HG02759 (cell line): ENCODE measurements at regions not wholly inside any gene's neighbourhood (a gene's known extent, or its start where the extent isn't known, plus 50 kb on each side); places are given as distances from the start of the nearest gene placed in this dataset.

Experiments
- ATAC-seq: cut with Tn5 transposase; IDR thresholded peaks from one replicate; pipeline ENCODE4 v1.9.1; 2021; ENCODE audit warnings: mild to moderate bottlenecking, moderate library complexity; ENCODE audit not compliant: unreplicated experiment

DNA sequence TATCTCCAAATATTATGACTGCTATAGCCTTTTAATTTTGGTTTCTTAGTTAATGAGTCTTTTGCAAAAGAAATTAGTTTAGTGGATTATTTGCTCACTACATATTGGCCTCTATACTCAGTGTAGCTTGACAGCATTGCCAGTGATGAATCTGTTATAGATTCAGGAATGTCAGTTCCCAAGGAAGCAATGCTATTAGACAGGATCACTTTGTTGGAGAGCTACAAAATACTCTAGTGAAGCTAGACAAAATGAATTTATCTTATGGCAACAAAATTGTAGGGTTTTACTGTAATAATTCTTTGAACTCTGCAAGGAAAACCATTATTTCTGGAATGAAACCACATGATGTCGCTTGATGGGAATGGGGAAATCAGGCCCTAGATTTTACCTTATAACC, 543.3 kb downstream of the SQOR start:
- ATAC-seq: no peak

DNA sequence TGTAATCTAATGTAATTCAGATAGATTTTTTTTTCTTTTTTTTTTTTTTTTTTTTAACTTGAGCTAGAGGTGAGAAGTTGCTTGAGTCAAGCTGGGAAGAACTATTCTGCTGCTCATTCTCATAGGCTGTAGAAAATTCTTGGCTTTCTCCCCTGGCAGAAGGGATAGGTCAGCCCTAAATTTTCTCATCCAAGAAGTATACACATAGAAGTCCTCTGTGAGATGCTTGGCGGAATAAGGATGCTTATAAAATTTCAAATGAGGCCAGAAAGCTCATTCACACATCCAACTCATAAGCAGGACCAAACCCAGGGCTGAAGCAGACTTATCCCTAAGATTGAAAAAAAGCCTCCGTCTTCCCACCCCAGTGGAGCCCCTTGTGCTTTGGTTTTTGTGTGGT, 572.5 kb downstream of the SQOR start:
- ATAC-seq: no peak

DNA sequence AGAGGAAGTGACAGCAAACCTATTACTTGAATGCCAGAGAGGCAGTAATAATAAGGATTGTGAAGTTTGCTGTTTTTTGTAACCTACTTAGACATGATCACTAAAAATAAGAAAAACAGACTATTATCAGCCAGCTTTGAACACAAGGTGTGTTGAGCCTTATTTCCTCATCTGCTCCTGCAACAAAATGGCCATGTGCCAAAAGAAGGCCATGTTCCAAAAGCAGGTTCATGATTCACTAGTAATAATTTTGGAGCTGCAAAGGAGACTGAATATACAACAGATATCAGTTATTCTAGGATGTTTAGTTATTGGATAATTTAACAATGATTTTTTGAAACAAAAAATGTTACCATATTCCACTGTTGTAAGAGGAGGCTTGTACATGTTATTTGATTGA, 578.7 kb downstream of the SQOR start:
- no peak for ATAC-seq

DNA sequence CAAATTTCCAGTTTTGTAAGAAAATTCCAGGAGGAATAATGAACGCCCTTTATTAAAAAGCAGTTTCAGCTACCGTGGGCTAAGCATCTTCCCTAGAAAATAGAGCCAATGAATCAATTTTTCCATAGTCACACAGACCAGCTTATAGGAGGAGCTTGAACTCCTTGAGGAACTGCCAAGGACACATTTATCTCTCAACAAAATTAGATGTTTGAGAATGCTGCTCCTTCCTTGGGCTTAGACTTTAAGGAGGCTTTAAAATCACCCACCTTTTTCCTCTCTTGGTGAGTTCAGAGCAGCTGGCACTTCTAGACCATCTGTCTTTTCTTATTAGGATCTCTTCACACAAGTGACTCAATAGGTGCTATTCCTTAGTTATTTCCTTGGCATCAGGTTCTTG, 588.0 kb downstream of the SQOR start:
- no peak for ATAC-seq

DNA sequence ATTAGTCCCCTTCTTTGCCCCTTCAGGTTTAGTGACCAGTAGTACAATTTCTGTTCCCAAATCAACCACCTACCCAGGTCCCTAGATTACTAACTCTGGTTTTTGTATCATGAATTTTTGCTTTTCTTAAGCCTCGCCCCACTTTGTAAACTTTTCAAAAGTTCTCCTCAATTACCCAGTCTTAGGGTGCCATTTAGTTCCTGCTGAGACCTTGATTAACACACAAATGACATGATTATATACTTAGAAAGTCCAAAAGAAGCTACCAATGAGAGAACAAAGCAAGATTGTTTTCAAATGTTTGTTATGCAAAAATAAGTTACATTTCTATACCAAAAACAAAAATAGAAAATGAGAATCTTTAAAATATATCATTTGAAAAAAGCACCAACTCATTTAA, 594.4 kb downstream of the SQOR start:
- no peak for ATAC-seq

DNA sequence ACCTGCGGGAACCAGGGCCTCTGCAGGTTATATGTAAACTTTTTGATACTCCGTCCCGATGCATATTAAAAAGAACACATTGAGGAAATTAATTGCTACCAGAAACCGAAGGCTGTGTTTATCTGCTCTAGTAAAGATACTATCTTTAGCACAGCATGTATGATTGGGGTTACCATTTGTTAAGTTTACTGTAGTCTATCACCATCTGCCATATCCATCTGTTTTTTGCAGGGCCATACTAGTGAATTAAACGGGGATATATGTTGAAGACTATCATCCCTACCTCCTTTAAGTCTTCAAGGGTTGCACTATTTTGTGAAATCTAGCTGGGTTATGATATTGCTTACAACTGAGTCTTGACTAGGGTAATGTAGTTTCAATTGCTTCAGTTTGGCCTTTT, 597.0 kb downstream of the SQOR start:
- no peak for ATAC-seq

DNA sequence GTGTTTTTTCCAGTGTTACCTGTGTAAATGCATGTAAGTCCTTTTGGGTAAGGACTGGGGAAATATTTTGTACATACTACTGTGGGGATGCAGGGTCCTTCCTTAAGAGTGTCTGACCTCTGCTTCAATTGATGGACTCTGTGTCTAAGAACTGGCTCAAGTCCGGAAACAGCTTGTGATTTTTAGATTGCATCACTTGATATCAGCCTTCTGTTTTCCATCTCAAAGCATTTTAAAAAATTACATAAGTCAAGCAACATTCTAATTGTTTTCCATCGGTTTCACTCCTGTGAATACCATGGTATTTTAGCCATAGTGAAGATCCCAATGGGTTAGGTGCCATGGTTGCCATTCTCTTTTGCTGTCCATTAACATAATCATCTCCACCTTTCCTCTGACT, 597.6 kb downstream of the SQOR start:
- ATAC-seq: no peak

DNA sequence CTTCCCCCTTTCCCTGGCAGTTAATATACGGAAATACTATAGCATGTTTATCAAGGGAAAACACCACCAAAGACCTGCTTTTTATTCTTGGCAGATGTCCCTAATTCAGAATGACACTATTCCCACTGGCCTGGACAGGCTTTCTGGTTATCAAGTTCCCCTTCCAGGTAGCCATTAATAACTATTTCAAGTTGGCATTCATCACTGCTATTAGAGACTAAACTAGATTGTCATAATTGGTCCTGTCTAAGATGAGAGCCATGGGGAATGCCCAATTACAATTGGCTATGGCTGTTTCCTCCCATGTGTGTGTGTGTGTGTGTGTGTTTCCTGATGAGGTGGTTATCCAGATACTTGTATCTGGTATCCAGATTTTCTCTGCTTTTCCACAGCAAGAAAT, 608.1 kb downstream of the SQOR start:
- no peak for ATAC-seq

DNA sequence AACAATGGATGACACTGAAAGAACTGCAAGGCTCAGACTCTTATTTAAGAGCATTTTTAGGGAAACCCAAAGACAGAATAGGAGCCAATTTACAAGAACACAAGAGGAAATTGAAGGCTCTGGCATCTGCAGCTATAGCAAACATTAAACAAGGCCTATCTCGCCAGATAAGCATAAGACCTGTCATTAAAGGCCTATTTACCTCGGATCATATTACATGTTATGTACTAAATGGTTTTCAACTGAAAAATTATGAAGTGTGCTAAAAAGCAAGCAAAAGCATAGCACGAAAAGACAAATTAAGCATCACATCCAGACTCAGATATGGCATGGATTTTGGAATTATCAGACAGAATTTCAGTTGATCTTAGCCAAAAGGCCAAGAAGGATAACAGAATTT, 617.1 kb downstream of the SQOR start:
- ATAC-seq: no peak

DNA sequence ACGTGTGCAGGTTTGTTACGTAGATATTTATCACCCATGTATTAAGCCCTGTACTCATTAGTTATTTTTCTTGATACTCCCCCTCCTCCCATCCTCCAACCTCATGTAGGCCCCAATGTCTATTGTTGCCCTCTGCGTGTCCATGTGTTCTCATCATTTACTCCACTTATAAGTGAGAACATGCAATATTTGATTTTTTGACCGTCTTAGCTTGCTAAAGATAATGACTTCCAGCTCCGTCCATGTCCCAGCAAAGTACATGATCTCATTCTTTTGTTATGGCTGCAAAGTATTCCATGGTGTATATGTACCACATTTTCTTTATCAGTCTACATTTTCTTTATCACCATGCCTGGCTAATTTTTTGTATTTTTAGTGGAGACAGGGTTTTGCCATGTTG, 623.2 kb downstream of the SQOR start:
- no peak for ATAC-seq

DNA sequence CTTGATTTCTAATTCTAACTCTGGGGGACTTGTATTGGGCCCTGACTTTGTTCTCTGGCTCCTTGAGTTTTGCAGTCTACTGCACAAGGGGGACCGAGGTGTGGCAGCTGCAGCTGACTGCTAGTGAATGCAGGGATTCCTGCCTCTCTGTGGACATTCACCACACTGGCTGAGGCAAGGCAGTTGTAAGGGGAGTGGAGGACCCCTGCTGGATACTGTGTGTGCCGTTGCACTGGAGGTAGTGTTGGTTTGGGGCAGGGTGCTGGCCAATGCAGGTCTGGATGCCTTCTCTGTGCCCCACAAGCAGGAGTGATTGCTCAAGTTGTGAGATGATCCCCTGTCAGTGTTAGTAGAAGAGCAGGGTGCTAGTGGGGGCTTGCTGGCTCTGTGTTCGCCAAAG, 626.1 kb downstream of the SQOR start:
- no peak for ATAC-seq

DNA sequence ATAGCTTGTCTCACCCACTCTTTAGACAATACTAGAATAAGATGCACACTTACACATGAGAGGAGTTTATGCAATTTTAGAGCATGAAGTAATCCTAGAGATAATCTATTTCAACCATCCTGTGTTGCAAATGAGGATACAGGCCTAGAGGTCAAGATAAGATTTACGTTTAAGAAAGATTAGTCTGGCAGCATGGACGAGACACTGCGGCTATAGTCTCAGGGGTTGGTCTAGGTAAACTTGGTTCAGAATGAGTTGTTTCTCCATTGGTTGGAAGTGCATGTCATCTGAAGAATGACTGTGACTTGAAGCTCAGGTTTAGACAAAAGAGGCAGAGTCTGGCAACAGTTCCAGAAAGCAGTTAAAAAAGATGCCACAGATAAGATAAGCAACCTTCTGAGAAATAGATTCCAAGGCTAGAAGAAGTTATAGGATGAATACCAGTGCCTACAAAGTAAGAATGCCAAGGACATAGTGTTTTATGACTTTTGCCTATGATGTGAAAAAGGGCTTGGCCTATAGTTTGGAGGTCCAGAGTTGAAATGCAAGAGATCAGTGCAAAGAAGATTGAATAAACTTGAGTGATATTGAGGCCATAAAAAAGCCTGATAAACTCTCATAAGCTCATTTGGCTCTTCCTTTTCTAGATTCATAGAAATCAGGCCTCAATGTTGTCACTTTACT, 631.0 kb downstream of the SQOR start:
- no peak for ATAC-seq

DNA sequence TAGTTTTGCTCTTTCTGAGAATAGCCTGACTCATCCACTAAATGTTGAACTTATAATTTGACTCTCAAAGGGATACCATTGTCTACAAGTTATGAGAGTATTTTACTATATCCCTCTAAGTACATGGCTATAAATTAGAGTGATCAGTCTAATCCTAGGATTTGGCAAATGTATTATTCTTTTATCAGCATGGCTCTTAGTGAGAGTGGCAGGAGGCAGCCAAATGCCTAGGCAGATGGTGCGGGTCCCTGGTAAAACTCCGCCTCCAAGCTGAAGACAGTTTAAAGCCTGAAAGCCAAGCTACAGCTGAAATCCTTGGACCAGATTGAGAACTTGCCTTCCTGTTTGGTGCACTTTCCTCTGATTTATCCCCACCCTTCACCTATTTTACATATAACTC, 631.8 kb downstream of the SQOR start:
- no peak for ATAC-seq

DNA sequence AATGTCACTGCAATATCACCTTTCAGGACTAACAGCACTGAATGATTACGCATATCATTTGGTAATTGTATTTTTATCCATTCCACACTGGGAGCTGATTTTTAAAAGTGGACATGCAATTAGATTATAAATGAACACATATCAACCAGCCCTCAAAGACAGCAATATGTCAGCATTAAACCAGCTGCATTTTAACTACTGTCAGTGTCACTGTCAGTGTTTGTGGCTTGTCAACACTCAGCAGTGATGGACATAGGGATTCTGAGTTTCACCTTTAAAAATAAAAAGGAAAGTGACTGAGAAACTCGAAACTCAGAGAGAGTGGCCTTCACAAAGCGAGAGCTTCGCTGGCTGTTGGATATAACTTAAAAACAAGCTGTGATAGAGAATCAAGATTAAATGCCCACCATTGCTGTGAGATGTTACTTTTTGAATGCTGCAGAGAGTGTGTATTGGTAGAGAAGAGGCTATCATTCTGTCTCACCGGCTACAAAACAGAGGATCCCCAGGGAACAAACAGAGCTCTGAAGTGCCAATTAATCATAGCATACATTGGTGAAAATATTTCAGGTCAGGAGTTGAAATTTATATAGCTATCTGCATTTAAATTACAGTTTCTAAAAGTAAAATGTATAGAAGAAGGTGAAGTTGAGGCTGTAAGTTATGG, 635.8 kb downstream of the SQOR start:
- no peak for ATAC-seq

DNA sequence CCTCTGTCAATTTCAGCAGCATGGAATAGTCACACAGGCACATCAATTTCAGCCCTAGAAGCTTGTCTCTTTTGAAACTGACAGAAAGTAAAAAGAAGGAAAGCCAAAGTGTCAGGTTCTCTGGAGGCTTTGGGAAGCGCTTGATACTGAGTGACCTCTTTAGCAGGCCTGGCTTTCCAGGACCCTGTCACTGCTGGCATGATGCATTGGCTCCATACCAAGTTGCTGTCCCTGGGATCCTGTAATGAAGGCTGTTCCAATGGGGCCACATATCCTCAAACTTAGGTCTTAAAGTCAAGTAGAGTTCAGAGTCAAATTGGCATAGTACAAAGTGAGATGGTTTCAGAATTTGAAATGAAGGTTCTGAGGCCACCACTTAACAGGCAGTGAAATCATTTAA, 640.9 kb downstream of the SQOR start:
- ATAC-seq: no peak

DNA sequence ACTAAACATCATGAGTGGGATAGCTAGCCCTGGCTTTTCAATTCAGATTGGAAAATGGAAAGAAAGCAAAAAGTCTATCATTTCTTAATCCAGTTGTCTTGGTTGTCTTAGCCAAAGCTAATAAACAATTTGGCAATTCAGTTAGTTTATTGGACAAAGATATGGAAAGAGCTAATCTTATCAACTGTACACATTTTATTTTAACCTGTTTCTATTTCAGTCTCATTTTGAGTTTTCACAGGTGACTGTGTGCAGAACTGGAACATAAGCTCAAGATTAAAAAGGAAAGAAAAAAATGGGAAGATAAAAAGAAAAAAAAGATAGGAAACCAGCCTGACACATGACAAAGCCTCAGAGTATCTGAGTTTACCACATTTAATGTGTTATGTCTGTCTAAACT, 642.6 kb downstream of the SQOR start:
- no peak for ATAC-seq

DNA sequence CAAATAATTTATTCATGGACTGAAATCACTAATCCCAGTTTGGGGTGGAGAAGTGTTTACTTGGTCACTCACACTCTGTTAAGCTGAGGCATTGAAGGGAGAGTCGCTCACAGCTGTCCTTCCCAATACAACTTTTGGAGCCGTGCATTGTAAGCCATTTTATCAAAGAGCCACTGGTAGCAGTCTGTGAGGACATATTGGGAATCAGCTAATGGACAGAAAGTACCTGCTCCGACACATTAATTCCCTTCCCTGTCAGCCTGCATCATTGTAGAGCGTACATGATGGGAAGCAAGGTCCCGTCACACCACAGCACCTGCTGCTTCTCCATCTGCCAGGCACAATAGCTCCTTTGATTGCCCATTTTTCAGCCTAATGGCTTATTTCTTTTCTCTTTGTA, 643.2 kb downstream of the SQOR start:
- ATAC-seq: no peak

DNA sequence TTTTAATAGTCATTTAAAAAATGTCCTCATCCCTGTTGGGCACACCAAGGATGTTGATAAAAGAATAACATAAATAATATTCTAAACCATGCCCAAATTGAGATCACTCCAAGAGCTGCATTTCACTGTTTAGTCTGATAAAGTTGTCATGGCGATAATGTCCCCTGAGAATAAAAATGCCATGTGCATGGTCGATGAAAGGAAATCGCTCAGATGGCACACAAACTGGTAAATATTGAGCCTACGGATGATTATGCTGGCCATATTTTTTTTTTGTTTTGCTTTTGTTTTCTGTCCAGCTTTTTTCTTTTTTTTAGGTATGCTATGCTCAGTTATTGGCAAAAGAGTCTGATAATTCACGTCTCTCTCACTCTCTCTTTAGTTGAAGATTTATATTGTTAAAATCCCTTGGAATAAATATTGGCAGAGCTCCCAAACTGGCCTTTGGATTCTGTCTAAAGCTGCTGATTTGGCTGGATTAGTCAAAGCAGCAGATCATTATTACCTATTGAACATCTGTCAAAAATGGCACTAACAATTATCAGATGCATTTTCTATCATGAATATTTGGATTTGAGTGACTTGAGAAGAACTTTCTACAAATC, 643.8 kb downstream of the SQOR start:
- no peak for ATAC-seq

DNA sequence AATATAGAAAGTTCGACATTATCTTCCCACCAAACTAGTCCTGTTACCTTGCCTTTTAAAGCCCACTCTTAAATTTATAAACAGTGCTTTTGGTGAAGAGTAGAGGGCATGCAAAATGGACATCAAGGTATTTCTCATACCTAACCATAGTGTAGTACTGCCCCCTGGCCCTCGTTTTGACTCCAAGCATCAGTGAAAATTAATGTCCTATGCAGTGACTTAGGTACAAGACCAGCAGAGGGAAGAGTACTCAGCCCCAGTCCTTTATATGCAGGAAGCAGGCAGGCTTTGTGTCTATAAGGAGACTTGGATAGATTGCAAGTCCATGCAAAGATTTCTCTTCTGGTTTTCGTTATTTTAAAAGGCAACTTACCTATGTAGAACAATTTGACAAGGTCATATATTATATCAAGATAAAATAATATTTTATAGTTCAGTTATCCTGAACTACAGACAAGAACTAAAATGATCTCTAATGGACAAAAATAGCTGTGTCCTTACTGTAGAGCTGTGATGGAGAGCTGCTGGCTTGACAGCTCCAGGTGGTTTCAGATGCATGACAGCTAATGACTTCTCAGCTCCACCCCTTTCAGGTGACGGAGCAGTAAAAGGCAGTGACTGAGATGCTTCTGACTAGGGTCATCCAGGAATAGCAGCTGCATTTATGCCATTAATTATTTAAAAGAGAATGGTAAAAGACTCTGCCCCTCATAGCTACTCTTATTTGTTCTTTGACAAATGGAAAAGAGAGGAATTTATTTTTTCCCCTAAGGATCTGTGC, 646.1 kb downstream of the SQOR start:
- no peak for ATAC-seq

DNA sequence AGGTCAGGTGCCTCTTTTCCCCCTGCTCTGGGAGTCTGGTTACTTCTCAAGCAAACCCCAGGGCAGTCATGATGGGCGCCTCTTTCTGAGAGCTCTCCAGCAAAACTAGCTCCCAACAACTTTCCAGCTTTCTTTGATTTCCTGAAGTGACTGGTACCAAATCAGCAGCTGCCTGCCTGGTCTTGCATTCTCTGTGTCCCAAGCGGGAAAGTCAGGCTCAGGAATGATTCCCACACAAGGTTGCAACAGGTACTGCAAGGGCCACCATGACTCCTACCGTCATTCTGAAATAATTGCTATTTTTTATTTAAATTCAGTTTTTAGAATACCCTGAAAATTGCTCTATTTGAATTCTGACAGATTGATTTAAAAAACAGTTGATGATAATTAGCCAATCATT, 658.7 kb downstream of the SQOR start:
- ATAC-seq: no peak

DNA sequence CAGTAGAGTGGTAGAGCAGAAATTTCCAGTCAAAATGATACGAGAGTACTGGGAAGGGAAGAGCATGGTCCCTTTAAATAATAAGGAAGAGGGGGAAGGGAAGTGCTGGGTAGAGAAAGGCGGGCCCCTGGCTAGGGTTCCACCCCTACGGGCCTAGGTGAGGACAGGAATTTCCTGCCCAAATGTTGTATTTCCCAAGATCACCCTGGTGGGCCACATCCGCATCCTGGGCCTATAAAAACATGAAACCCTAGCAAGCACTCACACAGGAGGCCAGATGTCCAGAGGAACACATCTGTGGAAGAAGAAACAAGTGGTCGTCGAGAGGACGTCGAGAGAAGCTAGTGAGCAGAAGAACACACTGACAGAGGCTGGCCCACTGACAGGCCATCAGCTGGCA, 661.2 kb downstream of the SQOR start:
- ATAC-seq: no peak

DNA sequence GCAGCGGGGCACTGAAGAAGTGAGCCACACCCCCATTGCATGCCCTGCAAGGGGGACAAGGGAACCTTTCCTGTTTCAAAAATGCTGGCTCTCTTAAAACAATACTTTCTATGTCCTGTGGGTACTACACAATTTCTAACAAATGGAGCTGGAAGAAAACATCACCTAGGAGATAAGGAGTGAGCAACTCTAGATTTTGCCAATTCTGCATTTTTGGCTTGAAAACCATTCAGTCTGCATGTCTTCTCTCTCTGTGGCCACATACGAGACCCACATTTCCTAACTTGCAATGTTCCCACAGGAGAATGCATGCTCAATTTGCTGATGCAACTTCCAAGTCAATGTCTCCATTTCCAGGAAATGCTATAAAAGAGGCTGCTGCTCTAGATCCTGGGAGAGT, 662.0 kb downstream of the SQOR start:
- no peak for ATAC-seq
